ENCODE measurements at regions not wholly inside any gene's neighbourhood (a gene's known extent, or its start where the extent isn't known, plus 50 kb on each side); places are given as distances from the start of the nearest gene placed in this dataset.

DNA sequence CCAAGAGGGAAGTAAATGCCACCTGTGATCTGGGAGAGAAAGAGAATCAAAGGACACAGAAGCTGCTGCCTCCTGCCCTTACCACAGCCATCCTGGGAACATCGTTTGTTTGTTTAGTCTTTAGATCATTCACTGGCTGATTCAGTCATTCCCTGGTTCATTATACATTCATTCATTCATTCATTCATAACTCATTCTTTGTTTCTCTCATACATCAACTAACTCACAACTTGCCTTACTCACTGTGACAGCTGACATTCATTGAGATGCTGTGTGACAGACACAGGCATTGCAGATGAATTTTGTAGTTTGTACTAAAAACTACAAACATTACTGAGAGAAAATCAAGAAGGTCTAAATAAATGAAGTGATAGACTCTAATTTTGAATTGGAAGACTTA is 291.0 kb upstream of the TNRC6C start:
- no peak overlapping the region for H3K4me3 ChIP-seq (ENCODE audit: low read depth, low read length)
- H3K27me3 ChIP-seq (ENCODE audit: control insufficient read depth, insufficient read depth, low read length): no peaks in the 10 kb centered on the region
- no peaks in the 10 kb centered on the region for H3K36me3 ChIP-seq (ENCODE audit: control insufficient read depth, insufficient read depth, low read length)
- no peak for DNase-seq (ENCODE audit: low read depth)
- TF ChIP-seq, protein P1, sequence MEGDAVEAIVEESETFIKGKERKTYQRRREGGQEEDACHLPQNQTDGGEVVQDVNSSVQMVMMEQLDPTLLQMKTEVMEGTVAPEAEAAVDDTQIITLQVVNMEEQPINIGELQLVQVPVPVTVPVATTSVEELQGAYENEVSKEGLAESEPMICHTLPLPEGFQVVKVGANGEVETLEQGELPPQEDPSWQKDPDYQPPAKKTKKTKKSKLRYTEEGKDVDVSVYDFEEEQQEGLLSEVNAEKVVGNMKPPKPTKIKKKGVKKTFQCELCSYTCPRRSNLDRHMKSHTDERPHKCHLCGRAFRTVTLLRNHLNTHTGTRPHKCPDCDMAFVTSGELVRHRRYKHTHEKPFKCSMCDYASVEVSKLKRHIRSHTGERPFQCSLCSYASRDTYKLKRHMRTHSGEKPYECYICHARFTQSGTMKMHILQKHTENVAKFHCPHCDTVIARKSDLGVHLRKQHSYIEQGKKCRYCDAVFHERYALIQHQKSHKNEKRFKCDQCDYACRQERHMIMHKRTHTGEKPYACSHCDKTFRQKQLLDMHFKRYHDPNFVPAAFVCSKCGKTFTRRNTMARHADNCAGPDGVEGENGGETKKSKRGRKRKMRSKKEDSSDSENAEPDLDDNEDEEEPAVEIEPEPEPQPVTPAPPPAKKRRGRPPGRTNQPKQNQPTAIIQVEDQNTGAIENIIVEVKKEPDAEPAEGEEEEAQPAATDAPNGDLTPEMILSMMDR (IDR thresholded peaks at IDR 0.05; ENCODE audit: insufficient read depth, low read length, poor library complexity, severe bottlenecking): no peak

DNA sequence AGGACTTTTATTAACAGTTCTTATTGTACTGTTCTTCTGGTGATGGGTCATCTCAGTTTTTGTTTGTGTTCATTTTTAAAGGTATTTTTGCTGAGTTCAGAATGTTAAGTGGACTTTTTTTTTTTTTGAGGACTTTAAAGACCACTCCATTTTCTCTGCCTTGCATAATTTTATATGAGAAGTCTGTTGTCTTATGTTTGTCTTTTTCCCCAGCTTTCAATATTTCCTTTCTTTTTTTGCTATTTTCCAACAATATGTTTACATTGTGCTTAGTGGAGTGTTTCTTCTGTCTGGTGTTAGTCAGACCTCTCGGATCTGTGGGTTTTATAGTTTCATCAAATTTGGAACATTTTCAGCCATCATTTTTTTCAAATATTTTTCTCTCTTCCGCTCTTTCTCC is 290.0 kb upstream of the TNRC6C start:
- TF ChIP-seq, protein P1 (IDR thresholded peaks at IDR 0.05; ENCODE audit: insufficient read depth, low read length, poor library complexity, severe bottlenecking): no peak
- DNase-seq (ENCODE audit: low read depth): no peak
- H3K4me3 ChIP-seq (ENCODE audit: low read depth, low read length): no peak overlapping the region
- H3K27me3 ChIP-seq (ENCODE audit: control insufficient read depth, insufficient read depth, low read length): no peaks in the 10 kb centered on the region
- no peaks in the 10 kb centered on the region for H3K36me3 ChIP-seq (ENCODE audit: control insufficient read depth, insufficient read depth, low read length)

DNA sequence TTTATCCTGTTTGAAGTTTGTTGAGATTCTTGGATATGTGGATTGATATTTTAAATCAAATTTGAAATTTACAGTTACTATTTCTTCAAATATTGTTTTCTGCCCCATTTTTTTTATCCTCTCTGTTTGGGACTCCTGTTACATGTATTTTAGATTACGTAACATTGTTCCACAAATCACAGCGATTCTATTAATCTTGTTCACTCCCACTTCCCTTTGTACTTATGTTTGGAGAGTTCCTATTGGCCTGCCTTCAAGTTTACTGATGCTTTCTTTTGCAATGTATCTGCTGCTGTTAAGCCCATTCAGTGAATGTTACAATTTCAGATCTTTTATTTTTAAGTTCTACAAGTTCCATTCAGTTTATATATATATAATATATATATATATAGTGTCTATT is 288.3 kb upstream of the TNRC6C start:
- H3K27me3 ChIP-seq (ENCODE audit: control insufficient read depth, insufficient read depth, low read length): peaks cover under 1% of the 10 kb centered on the region
- no peak overlapping the region for H3K4me3 ChIP-seq (ENCODE audit: low read depth, low read length)
- TF ChIP-seq, protein P1 (IDR thresholded peaks at IDR 0.05; ENCODE audit: insufficient read depth, low read length, poor library complexity, severe bottlenecking): no peak
- DNase-seq (ENCODE audit: low read depth): no peak
- H3K36me3 ChIP-seq (ENCODE audit: control insufficient read depth, insufficient read depth, low read length): no peaks in the 10 kb centered on the region

DNA sequence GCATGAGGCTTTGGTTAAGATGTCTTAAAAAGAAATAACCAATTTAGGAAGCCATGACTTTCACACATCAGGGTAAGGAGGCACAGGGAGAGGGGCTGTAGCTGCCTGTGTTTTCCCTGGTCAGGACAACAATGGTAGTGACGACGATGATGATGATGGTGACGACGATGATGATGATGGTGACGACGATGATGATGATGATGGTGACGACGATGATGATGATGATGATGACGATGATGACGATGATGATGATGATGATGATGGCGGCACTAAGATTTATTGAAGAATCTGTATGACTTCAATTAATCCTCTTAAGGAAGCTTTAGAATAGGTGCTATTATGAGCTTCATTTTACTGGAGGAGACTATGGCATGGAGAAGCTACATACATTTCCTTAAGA is 284.1 kb upstream of the TNRC6C start:
- TF ChIP-seq, protein P1 (IDR thresholded peaks at IDR 0.05; ENCODE audit: insufficient read depth, low read length, poor library complexity, severe bottlenecking): no peak
- Histone ChIP-seq H3K4me3 (ENCODE audit: low read depth, low read length) (no peak overlapping the region), H3K36me3 (ENCODE audit: control insufficient read depth, insufficient read depth, low read length) (no peaks in the 10 kb centered on the region), H3K27me3 (ENCODE audit: control insufficient read depth, insufficient read depth, low read length) (peaks cover 28% of the 10 kb centered on the region)
- no peak for DNase-seq (ENCODE audit: low read depth)

DNA sequence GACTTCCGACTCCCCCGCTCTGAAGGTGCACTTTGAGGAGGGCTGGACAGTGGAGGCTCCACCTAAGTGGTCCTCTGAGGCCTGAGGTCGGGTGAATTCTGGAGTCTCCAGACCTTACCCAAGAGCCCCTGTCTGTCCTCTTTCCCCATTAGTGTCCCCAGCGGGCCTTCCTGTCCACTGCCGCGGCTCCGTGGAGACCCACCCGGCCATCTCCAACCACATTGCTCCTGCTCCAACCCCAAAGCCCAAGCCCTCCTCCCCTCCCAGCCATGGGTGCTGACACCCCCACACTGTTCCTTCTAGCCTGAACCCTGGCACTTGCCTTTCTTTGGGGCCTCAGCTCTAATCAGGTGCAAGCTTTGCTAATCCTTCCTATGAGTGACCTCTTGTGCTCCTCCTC is 283.1 kb upstream of the TNRC6C start:
- TF ChIP-seq, protein P1 (IDR thresholded peaks at IDR 0.05; ENCODE audit: insufficient read depth, low read length, poor library complexity, severe bottlenecking): no peak
- peaks cover 31% of the 10 kb centered on the region for H3K27me3 ChIP-seq (ENCODE audit: control insufficient read depth, insufficient read depth, low read length)
- no peaks in the 10 kb centered on the region for H3K36me3 ChIP-seq (ENCODE audit: control insufficient read depth, insufficient read depth, low read length)
- H3K4me3 ChIP-seq (ENCODE audit: low read depth, low read length): no peak overlapping the region
- no peak for DNase-seq (ENCODE audit: low read depth)

DNA sequence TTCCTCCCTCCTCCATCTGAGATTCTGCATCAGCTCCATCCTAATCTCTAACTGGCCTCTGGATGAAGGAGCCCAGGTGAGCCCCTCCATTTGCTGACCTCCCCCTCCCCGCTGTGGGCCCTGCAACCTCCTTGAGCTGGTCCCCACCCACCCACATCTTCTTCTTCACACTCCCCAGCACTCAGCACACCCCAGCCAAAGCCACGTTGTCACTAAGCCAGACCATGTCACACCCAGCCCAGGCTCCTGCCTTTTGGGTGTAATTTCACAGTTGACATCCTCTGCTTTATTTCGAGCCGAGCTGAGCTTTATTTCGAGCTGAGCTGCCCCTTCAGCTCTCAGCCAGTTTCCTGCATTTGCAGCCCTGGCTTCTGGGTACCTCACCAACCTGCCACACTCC is 282.7 kb upstream of the TNRC6C start:
- Histone ChIP-seq H3K36me3 (ENCODE audit: control insufficient read depth, insufficient read depth, low read length) (no peaks in the 10 kb centered on the region), H3K4me3 (ENCODE audit: low read depth, low read length) (no peak overlapping the region), H3K27me3 (ENCODE audit: control insufficient read depth, insufficient read depth, low read length) (peaks cover 31% of the 10 kb centered on the region)
- no peak for DNase-seq (ENCODE audit: low read depth)
- TF ChIP-seq, protein P1 (IDR thresholded peaks at IDR 0.05; ENCODE audit: insufficient read depth, low read length, poor library complexity, severe bottlenecking): no peak
